ENCODE measurements at regions not wholly inside any gene's neighbourhood (a gene's known extent, or its start where the extent isn't known, plus 50 kb on each side); places are given as distances from the start of the nearest gene placed in this dataset.

DNA sequence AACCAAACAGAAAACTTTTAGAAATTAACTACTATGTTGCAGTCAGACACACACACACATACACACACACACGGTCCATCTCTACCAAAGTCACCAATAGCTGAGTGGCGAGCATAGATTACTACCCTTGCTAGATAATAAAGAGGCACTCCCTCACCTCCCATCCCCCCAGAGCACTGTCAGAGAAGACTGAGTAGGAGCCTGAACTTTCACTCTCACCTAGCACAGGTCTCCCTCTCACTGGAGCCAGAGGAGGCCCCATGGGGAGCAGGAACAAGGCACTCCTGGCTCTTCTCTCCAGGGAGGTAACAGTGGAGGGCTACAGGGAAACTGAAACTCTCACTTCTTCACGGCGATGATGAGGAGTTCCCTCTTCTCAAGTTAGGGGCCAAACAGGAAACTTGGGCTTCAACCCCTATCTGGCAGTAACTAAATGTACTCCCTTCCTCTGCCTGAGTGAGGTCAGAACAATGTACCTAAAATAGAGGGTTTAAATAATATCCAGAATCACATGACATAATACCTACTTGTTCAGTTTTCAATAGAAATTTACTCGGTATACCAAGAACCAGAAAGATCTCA lies 975.3 kb upstream of the GBE1 start:
- H3K27me3 Mint-ChIP-seq: no peaks in the 10 kb centered on the region
- no peak overlapping the region for H3K4me3 Mint-ChIP-seq
- intact Hi-C loops (cut with micrococcal nuclease): no loop called here

DNA sequence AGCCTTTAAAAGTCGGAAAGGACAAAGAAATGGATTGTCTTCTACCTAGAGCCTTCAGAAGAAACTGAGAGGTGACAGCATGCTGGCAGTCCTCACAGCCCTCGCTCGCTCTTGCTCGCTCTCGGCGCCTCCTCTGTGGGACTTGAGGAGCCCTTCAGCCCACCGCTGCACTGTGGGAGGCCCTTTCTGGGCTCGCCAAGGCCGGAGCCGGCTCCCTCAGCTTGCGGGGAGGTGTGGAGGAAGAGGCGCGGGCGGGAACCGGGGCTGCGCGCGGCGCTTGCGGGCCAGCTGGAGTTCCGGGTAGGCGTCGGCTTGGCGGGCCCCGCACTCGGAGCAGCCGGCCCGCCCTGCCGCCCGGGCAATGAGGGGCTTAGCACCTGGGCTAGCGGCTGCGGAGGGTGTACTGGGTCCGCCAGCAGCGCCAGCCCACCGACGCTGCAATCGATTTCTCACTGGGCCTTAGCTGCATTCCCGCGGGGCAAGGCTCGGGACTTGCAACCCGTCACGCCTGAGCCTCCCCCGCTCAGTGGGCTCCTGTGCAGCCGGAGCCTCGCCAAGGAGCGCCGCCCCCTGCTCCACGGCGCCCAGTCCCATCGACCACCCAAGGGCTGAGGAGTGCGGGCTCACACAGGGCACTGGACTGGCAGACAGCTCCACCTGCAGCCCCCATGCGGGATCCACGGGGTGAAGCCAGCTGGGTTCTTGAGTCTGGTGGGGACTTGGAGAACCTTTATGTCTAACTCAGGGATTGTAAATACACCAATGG lies 953.8 kb upstream of the GBE1 start:
- Mint-ChIP-seq H3K36me3 (ENCODE audit: low read depth) (no peaks in the 10 kb centered on the region), H3K4me1 (no peaks in the 10 kb centered on the region), H3K9me3 (peaks cover 6% of the 10 kb centered on the region), H3K4me3 (no peak overlapping the region), H3K27me3 (no peaks in the 10 kb centered on the region), H3K27ac (no peak overlapping the region)
- ChIA-PET CTCF (no interaction called here), POLR2A (no interaction called here)
- TF ChIP-seq, protein P1, sequence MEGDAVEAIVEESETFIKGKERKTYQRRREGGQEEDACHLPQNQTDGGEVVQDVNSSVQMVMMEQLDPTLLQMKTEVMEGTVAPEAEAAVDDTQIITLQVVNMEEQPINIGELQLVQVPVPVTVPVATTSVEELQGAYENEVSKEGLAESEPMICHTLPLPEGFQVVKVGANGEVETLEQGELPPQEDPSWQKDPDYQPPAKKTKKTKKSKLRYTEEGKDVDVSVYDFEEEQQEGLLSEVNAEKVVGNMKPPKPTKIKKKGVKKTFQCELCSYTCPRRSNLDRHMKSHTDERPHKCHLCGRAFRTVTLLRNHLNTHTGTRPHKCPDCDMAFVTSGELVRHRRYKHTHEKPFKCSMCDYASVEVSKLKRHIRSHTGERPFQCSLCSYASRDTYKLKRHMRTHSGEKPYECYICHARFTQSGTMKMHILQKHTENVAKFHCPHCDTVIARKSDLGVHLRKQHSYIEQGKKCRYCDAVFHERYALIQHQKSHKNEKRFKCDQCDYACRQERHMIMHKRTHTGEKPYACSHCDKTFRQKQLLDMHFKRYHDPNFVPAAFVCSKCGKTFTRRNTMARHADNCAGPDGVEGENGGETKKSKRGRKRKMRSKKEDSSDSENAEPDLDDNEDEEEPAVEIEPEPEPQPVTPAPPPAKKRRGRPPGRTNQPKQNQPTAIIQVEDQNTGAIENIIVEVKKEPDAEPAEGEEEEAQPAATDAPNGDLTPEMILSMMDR (IDR thresholded peaks at IDR 0.05): no peak
- DNase-seq: no peak
- intact Hi-C loops (cut with micrococcal nuclease): no loop called here
- no peak for ATAC-seq (ENCODE audit: low read depth)

More for the DNA sequence above, 975.3 kb upstream of the GBE1 start:
- no peak overlapping the region for H3K27ac Mint-ChIP-seq
- POLR2A ChIA-PET: no interaction called here
- DNase-seq: no peak
- H3K36me3 Mint-ChIP-seq (ENCODE audit: low read depth): no peaks in the 10 kb centered on the region
- no peak for ATAC-seq (ENCODE audit: low read depth)
- TF ChIP-seq, protein P1 (IDR thresholded peaks at IDR 0.05): no peak
- H3K9me3 Mint-ChIP-seq: no peaks in the 10 kb centered on the region
- CTCF ChIA-PET: no interaction called here
- H3K4me1 Mint-ChIP-seq: no peaks in the 10 kb centered on the region

DNA sequence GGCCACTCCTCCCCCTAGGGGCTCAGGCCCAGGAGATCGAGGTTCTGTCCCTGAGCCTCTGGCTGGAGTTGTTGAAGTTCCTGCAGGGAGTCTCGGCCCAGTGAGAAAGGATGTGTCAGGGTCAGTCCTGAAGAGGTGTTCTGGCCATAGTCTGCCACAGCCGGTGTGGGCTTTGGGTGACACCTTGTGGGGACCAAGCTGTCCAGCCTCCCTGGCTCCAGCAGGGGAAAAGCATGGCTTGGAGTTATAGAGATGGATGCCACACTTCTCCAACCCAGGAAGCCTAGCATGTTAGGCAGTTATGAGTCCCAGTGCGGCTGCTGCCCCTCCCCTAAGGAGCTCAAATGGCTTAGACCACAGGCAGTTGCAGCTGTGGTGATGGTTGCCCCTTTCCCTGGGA lies 945.6 kb upstream of the GBE1 start:
- intact Hi-C loops (cut with micrococcal nuclease): no loop called here
- Mint-ChIP-seq H3K4me1 (no peaks in the 10 kb centered on the region), H3K36me3 (ENCODE audit: low read depth) (no peaks in the 10 kb centered on the region), H3K27me3 (no peaks in the 10 kb centered on the region), H3K4me3 (no peak overlapping the region), H3K9me3 (peaks cover 5% of the 10 kb centered on the region), H3K27ac (no peak overlapping the region)
- ATAC-seq (ENCODE audit: low read depth): no peak
- DNase-seq: no peak
- TF ChIP-seq, protein P1 (IDR thresholded peaks at IDR 0.05): no peak
- CTCF ChIA-PET: no interaction called here
- POLR2A ChIA-PET: no interaction called here

DNA sequence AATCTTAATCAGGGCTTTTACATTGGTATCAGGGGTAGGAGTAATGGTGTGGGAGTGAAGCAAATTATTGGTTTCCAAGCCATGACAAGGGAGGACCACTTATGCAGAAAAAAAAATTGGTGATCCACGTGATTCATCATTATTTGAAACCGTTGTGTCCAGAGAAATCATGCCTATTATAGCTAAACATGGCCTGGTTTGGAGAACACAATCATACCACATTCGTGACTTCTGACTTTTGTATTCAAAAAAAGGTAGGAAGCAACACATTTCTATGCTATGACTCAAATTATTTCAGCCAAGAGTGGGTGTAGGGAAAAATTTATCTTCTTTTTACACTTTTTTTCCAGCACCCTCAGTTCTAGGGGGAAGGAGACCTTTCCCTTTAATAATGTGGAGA lies 924.3 kb upstream of the GBE1 start:
- Mint-ChIP-seq H3K27ac (no peak overlapping the region), H3K36me3 (ENCODE audit: low read depth) (no peaks in the 10 kb centered on the region), H3K27me3 (no peaks in the 10 kb centered on the region), H3K4me3 (no peak overlapping the region), H3K4me1 (no peaks in the 10 kb centered on the region), H3K9me3 (peaks cover 4% of the 10 kb centered on the region)
- CTCF ChIA-PET: no interaction called here
- no peak for DNase-seq
- TF ChIP-seq, protein P1 (IDR thresholded peaks at IDR 0.05): no peak
- no peak for ATAC-seq (ENCODE audit: low read depth)
- POLR2A ChIA-PET: no interaction called here
- intact Hi-C loops (cut with micrococcal nuclease): no loop called here

DNA sequence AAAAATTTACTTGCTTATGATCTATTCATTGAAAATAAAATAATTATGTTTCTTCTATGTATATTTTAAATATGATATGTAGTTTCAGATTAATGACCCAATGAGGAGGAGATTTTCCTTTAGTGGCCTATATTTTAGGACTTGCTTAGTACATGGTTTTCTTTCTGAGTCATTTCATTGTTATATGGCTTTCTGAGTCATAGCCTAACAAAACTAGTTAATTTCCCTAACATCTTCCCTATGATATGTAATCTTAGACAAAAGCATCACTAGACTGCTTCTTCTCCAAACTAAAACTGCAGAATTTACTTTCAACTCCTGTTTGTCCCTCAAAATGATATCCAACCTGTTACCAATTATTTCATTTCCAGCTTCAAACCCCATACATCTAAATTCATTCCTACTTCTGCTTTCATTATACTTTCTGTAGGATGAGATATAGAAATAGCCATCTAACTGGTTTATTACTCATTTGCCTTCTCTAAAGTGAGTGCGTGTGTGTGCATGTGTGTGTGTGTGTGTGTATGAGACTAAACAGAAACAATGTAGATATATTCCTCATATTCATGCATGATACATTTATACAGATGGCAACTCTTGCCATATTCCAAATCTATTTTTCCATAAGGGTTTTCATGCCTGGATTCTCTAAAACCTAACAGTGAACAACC lies 915.0 kb upstream of the GBE1 start:
- Mint-ChIP-seq H3K27me3 (no peaks in the 10 kb centered on the region), H3K9me3 (peaks cover 2% of the 10 kb centered on the region), H3K4me1 (no peaks in the 10 kb centered on the region), H3K36me3 (ENCODE audit: low read depth) (no peaks in the 10 kb centered on the region), H3K4me3 (no peak overlapping the region), H3K27ac (no peak overlapping the region)
- DNase-seq: no peak
- ChIA-PET POLR2A (no interaction called here), CTCF (no interaction called here)
- TF ChIP-seq, protein P1 (IDR thresholded peaks at IDR 0.05): no peak
- ATAC-seq (ENCODE audit: low read depth): no peak
- intact Hi-C loops (cut with micrococcal nuclease): no loop called here

Measured in activated B cell treated with CpG ODN at 0.5 μM for 24 hours (primary cell).